Left lung (tissue), 4 donors: ENCODE measurements at regions not wholly inside any gene's neighbourhood (a gene's known extent, or its start where the extent isn't known, plus 50 kb on each side); places are given as distances from the start of the nearest gene placed in this dataset.
A peak's percentile ranks its signal among the peaks of the same experiment; 100 is the strongest.
"Not testable (repeated sequence)": the region's sequence is repeated elsewhere in the genome, so short reads cannot be mapped to it uniquely, and the experiment has no call there.

Experiments used
- ATAC-seq: fragments of 200-7000 bp; cut with Tn5 transposase; one replicate; pipeline ENCODE4 v1.9.1; 2020; ENCODE audit warnings: moderate library complexity
- DNase-seq, 4 donors: peaks; one replicate each; pipeline ENCODE4 v3.0.0-alpha.2; 2013 to 2020
- H3K27ac ChIP-seq, 2 donors: fragments of 200-600 bp; sonication (generic) in 1 of 2; one replicate each; pipeline versions ENCODE4 v1.5.0 to v1.8.0; 2020 to 2021
- H3K27me3 ChIP-seq, 2 donors: fragments of 200-600 bp; sonication (generic) in 1 of 2; one replicate each; pipeline versions ENCODE4 v1.5.0 to v1.8.0; 2020 to 2021
- H3K36me3 ChIP-seq, 2 donors: fragments of 200-600 bp; sonication (generic) in 1 of 2; one replicate each; pipeline versions ENCODE4 v1.5.0 to v1.8.0; 2020 to 2021
- H3K4me1 ChIP-seq, 2 donors: fragments of 200-600 bp; one replicate each; pipeline ENCODE4 v1.8.0; 2021
- H3K4me3 ChIP-seq, 2 donors: fragments of 200-600 bp; sonication (generic) in 1 of 2; one replicate each; pipeline versions ENCODE4 v1.5.0 to v1.8.0; 2020 to 2021; ENCODE audit warnings: mild to moderate bottlenecking in 1 of 2
- H3K9me3 ChIP-seq, 2 donors: fragments of 200-600 bp; sonication (generic) in 1 of 2; one replicate each; pipeline versions ENCODE4 v1.5.0 to v1.8.0; 2020 to 2021
- CTCF ChIP-seq, 2 donors: fragments of 200-600 bp; sonication (generic) in 1 of 2; IDR thresholded peaks; one replicate each; pipeline versions ENCODE4 v1.5.0 to v1.8.0; 2021; ENCODE audit warnings: antibody characterized with exemption in 2 of 2
- intact Hi-C, 2 donors: fragments of 100-400 bp; cut with DNase I; formaldehyde crosslinking; loops; one replicate each; pipeline versions ENCODE4 v1.11.2 to v1.14.2; 2022
- donor health status: DM: no; HTN: yes; CAD: no.
- donor health status: DM: no; HTN: no; CAD: no.

GRCh38 chr14:65991104-65991503, 495.1 kb upstream of the CCDC196 start:
- Histone ChIP-seq H3K27me3 (no peaks in the 10 kb centered on the region), H3K36me3 (no peaks in the 10 kb centered on the region), H3K27ac (no peak overlapping the region), H3K9me3 (no peaks in the 10 kb centered on the region), H3K4me3 (no peak overlapping the region), H3K4me1 (no peaks in the 10 kb centered on the region)
- ATAC-seq (no peak), DNase-seq (no peak)
- TF ChIP-seq CTCF (IDR thresholded peaks at IDR 0.05): no peak
- intact Hi-C loops: no loop called here

GRCh38 chr14:65991935-65992334, 494.2 kb upstream of the CCDC196 start:
- H3K4me3 ChIP-seq, H3K36me3 ChIP-seq, intact Hi-C loops, H3K27ac ChIP-seq, H3K4me1 ChIP-seq, ATAC-seq, H3K9me3 ChIP-seq, DNase-seq, H3K27me3 ChIP-seq: not testable (repeated sequence)

- intact Hi-C loops: no loop called here
- H3K9me3 ChIP-seq: no peaks in the 10 kb centered on the region
Measured at GRCh38 chr14:65993103-65993502, 493.1 kb upstream of the CCDC196 start.

GRCh38 chr14:65993996-65994395, 492.2 kb upstream of the CCDC196 start:
- DNase-seq (no peak), ATAC-seq (no peak)
- Histone ChIP-seq H3K27me3 (no peaks in the 10 kb centered on the region), H3K27ac (no peak overlapping the region), H3K4me1 (no peaks in the 10 kb centered on the region), H3K36me3 (no peaks in the 10 kb centered on the region), H3K4me3 (no peak overlapping the region), H3K9me3 (peaks cover 0 to 8% of the 10 kb centered on the region in 2 donors)
- intact Hi-C loops: no loop called here
- TF ChIP-seq CTCF (IDR thresholded peaks at IDR 0.05): no peak

More at GRCh38 chr14:65993103-65993502, 493.1 kb upstream of the CCDC196 start:
- DNase-seq: no peak
- ATAC-seq: peak; percentile 63
- Histone ChIP-seq H3K4me3 (no peak overlapping the region), H3K4me1 (no peaks in the 10 kb centered on the region), H3K36me3 (no peaks in the 10 kb centered on the region), H3K27me3 (no peaks in the 10 kb centered on the region), H3K27ac (no peak overlapping the region)
- no peak for TF ChIP-seq CTCF (IDR thresholded peaks at IDR 0.05)

GRCh38 chr14:65997347-65997746, 488.8 kb upstream of the CCDC196 start:
- DNase-seq (no peak), ATAC-seq (no peak)
- Histone ChIP-seq H3K4me1 (no peaks in the 10 kb centered on the region), H3K27me3 (no peaks in the 10 kb centered on the region), H3K36me3 (no peaks in the 10 kb centered on the region), H3K27ac (no peak overlapping the region), H3K4me3 (no peak overlapping the region), H3K9me3 (peaks cover 0 to 25% of the 10 kb centered on the region in 2 donors)
- no peak for TF ChIP-seq CTCF (IDR thresholded peaks at IDR 0.05)
- intact Hi-C loops: no loop called here

GRCh38 chr14:65999865-66000264, 486.3 kb upstream of the CCDC196 start:
- no peaks in the 10 kb centered on the region for H3K36me3 ChIP-seq
- peaks cover 0 to 25% of the 10 kb centered on the region in 2 donors for H3K9me3 ChIP-seq
- no peak overlapping the region for H3K27ac ChIP-seq
- no peaks in the 10 kb centered on the region for H3K4me1 ChIP-seq
- intact Hi-C loops: no loop called here
- TF ChIP-seq CTCF (IDR thresholded peaks at IDR 0.05): no peak
- H3K27me3 ChIP-seq: no peaks in the 10 kb centered on the region
- no peak for ATAC-seq
- H3K4me3 ChIP-seq: no peak overlapping the region
- DNase-seq: no peak
